IMR-90 (cell line): ENCODE measurements at regions not wholly inside any gene's neighbourhood (a gene's known extent, or its start where the extent isn't known, plus 50 kb on each side); places are given as distances from the start of the nearest gene placed in this dataset.

ENCODE experiments used
- ATAC-seq: fragments of 200-7000 bp; cut with Tn5 transposase; 2 replicates; pipeline ENCODE4 v1.9.1; 2020; ENCODE audit warnings: low read depth, mild to moderate bottlenecking, moderate library complexity
- BruUV-seq: library from RNA; stranded (reverse); fragments of 400-500 nt; replicated peaks from 2 replicates; lab custom pipeline; 2021; lab: Mats Ljungman, UMichigan
- CTCF ChIA-PET: fragments of 300-600 bp; formaldehyde crosslinking; extraction: SDS; loops from one replicate; lab custom pipeline; 2021; ENCODE audit warnings: antibody characterized with exemption; lab: Yijun Ruan, JAX
- POLR2A ChIA-PET: fragments of 300-600 bp; sonication (Branson Sonifier 250); formaldehyde crosslinking; loops from one replicate; lab custom pipeline; 2022; ENCODE audit warnings: antibody characterized with exemption; ENCODE audit not compliant: unreplicated experiment; lab: Charles Lee
- DNase-seq: peaks from one replicate; pipeline ENCODE4 v3.0.0; 2013
- H2AFZ ChIP-seq: replicated peaks from 2 replicates; pipeline ENCODE3; 2013; ENCODE audit warnings: low read length, mild to moderate bottlenecking; ENCODE audit not compliant: poor library complexity
- H2AK5ac ChIP-seq: 2 replicates; pipeline ENCODE4 v1.6.1; 2013; ENCODE audit warnings: low read depth, low read length, inconsistent platforms
- H2AK9ac ChIP-seq: replicated peaks from 2 replicates; pipeline ENCODE3; 2013; ENCODE audit warnings: mild to moderate bottlenecking, low read depth, low read length, moderate library complexity; ENCODE audit not compliant: poor library complexity
- H2BK120ac ChIP-seq: 2 replicates; pipeline ENCODE4 v1.6.1; 2013; ENCODE audit warnings: low read depth, low read length, inconsistent platforms
- H2BK15ac ChIP-seq: 3 replicates; pipeline ENCODE4 v1.6.1; 2013; ENCODE audit warnings: low read depth, low read length, inconsistent platforms
- H2BK20ac ChIP-seq: 2 replicates; pipeline ENCODE4 v1.6.1; 2013; ENCODE audit warnings: low read depth, mild to moderate bottlenecking, inconsistent platforms, low read length, moderate library complexity
- H2BK5ac ChIP-seq: 2 replicates; pipeline ENCODE4 v1.6.1; 2013; ENCODE audit warnings: mild to moderate bottlenecking, low read depth, low read length, inconsistent platforms; ENCODE audit not compliant: poor library complexity, severe bottlenecking
- H3K14ac ChIP-seq: replicated peaks from 2 replicates; pipeline ENCODE4 v1.6.1; 2013; ENCODE audit warnings: low read depth, low read length, inconsistent platforms
- H3K18ac ChIP-seq: 2 replicates; pipeline ENCODE4 v1.6.1; 2013; ENCODE audit warnings: low read depth, low read length, control low read depth
- H3K23ac ChIP-seq: 2 replicates; pipeline ENCODE4 v1.6.1; 2013; ENCODE audit warnings: low read depth, low read length, inconsistent platforms
- H3K27ac ChIP-seq: 2 replicates; pipeline ENCODE4 v1.5.1; 2013; ENCODE audit warnings: mild to moderate bottlenecking, control low read depth, low read length; ENCODE audit not compliant: insufficient read depth
- H3K27me3 ChIP-seq: 2 replicates; pipeline ENCODE4 v1.6.1; 2013; ENCODE audit warnings: low read length; ENCODE audit not compliant: control insufficient read depth, insufficient read depth
- H3K36me3 ChIP-seq: 2 replicates; pipeline ENCODE4 v1.6.1; 2013; ENCODE audit warnings: low read length, mixed read lengths; ENCODE audit not compliant: control insufficient read depth, insufficient read depth
- H3K4ac ChIP-seq: 2 replicates; pipeline ENCODE4 v1.6.1; 2013; ENCODE audit warnings: low read depth, low read length, inconsistent platforms
- H3K4me1 ChIP-seq: 2 replicates; pipeline ENCODE4 v1.6.1; 2013; ENCODE audit warnings: low read length, mixed read lengths; ENCODE audit not compliant: control insufficient read depth, insufficient read depth
- H3K4me2 ChIP-seq: 2 replicates; pipeline ENCODE4 v1.6.1; 2013; ENCODE audit warnings: low read depth, mild to moderate bottlenecking, control low read depth, low read length, moderate library complexity
- H3K4me3 ChIP-seq: 2 replicates; pipeline ENCODE4 v1.5.1; 2013; ENCODE audit warnings: low read depth, mild to moderate bottlenecking, control low read depth, low read length, moderate library complexity; ENCODE audit not compliant: insufficient read depth
- H3K56ac ChIP-seq: 2 replicates; pipeline ENCODE4 v1.6.1; 2013; ENCODE audit warnings: low read length, inconsistent platforms; ENCODE audit not compliant: insufficient read depth; ENCODE audit errors: extremely low read depth
- H3K79me1 ChIP-seq, 2 experiments: 2 replicates each; pipeline ENCODE4 v1.6.1; 2013; ENCODE audit warnings: low read length in 2 of 2, inconsistent platforms in 1 of 2, low read depth in 1 of 2
- H3K9ac ChIP-seq: 2 replicates; pipeline ENCODE4 v1.6.1; 2013; ENCODE audit warnings: low read depth, low read length, control low read depth
- H3K9me1 ChIP-seq: 2 replicates; pipeline ENCODE4 v1.6.1; 2013; ENCODE audit warnings: low read length, inconsistent platforms; ENCODE audit not compliant: insufficient read depth
- H3K9me3 ChIP-seq: 2 replicates; pipeline ENCODE4 v1.6.1; 2013; ENCODE audit warnings: low read length; ENCODE audit not compliant: control insufficient read depth, insufficient read depth
- H4K20me1 ChIP-seq: 2 replicates; pipeline ENCODE4 v1.6.1; 2013; ENCODE audit warnings: low read length, inconsistent platforms; ENCODE audit not compliant: insufficient read depth
- H4K5ac ChIP-seq: 2 replicates; pipeline ENCODE4 v1.6.1; 2013; ENCODE audit warnings: mild to moderate bottlenecking, low read depth, low read length, control low read depth
- H4K8ac ChIP-seq, 2 experiments: 2 replicates each; pipeline ENCODE4 v1.6.1; 2013; ENCODE audit warnings: low read depth in 2 of 2, low read length in 2 of 2, control low read depth in 1 of 2, inconsistent platforms in 1 of 2
- H4K91ac ChIP-seq: 2 replicates; pipeline ENCODE4 v1.6.1; 2013; ENCODE audit warnings: low read depth, low read length, inconsistent platforms; ENCODE audit not compliant: insufficient read depth
- BHLHE40 ChIP-seq: fragments of 150-350 bp; IDR thresholded peaks from 2 replicates; pipeline ENCODE4 v1.6.1; 2016; ENCODE audit warnings: mild to moderate bottlenecking, low read depth, low read length
- CEBPB ChIP-seq: IDR thresholded peaks from 2 replicates; pipeline ENCODE4 v1.6.1; 2012; ENCODE audit warnings: low read depth, low read length, improper control_type of control experiment
- CHD1 ChIP-seq: IDR thresholded peaks from 2 replicates; pipeline ENCODE4 v1.6.1; 2012; ENCODE audit warnings: low read depth, low read length, improper control_type of control experiment
- CTCF ChIP-seq: conservative IDR thresholded peaks from 2 replicates; pipeline ENCODE4 v1.5.1; 2012; ENCODE audit warnings: mild to moderate bottlenecking, low read depth, low read length, improper control_type of control experiment
- ELK1 ChIP-seq: fragments of 150-350 bp; IDR thresholded peaks from 2 replicates; pipeline ENCODE4 v1.6.1; 2016; ENCODE audit warnings: low read depth, mild to moderate bottlenecking, low read length, moderate library complexity, borderline replicate concordance
- FOS ChIP-seq: fragments of 150-350 bp; IDR thresholded peaks from 2 replicates; pipeline ENCODE4 v1.6.1; 2016; ENCODE audit warnings: low read depth, low read length
- MAFK ChIP-seq: IDR thresholded peaks from 2 replicates; pipeline ENCODE4 v1.6.1; 2012; ENCODE audit warnings: low read depth, low read length, improper control_type of control experiment
- MAZ ChIP-seq: IDR thresholded peaks from 2 replicates; pipeline ENCODE4 v1.6.1; 2012; ENCODE audit warnings: low read depth, mild to moderate bottlenecking, low read length, improper control_type of control experiment, moderate library complexity, borderline replicate concordance
- MXI1 ChIP-seq: IDR thresholded peaks from 2 replicates; pipeline ENCODE4 v1.6.1; 2012; ENCODE audit warnings: low read depth, mild to moderate bottlenecking, low read length, moderate library complexity, borderline replicate concordance
- NFE2L2 ChIP-seq: fragments of 150-350 bp; IDR thresholded peaks from 2 replicates; pipeline ENCODE4 v1.6.1; 2016; ENCODE audit warnings: low read depth, mild to moderate bottlenecking, low read length
- POLR2A ChIP-seq: IDR thresholded peaks from 2 replicates; pipeline ENCODE4 v1.6.1; 2012; ENCODE audit warnings: mild to moderate bottlenecking, low read depth, low read length
- RAD21 ChIP-seq: IDR thresholded peaks from 2 replicates; pipeline ENCODE4 v1.6.1; 2012; ENCODE audit warnings: low read length, improper control_type of control experiment
- RCOR1 ChIP-seq: IDR thresholded peaks from 2 replicates; pipeline ENCODE4 v1.6.1; 2012; ENCODE audit warnings: mild to moderate bottlenecking, low read length, improper control_type of control experiment; ENCODE audit not compliant: insufficient replicate concordance
- RFX5 ChIP-seq: IDR thresholded peaks from 2 replicates; pipeline ENCODE4 v1.8.0; 2012; ENCODE audit warnings: low read depth, mild to moderate bottlenecking, low read length, moderate library complexity
- SMC3 ChIP-seq: fragments of 150-350 bp; IDR thresholded peaks from 2 replicates; pipeline ENCODE4 v1.6.1; 2016; ENCODE audit warnings: low read depth, mild to moderate bottlenecking, antibody characterized with exemption, low read length, moderate library complexity
- USF2 ChIP-seq: fragments of 150-350 bp; IDR thresholded peaks from 2 replicates; pipeline ENCODE4 v1.6.1; 2017; ENCODE audit warnings: mild to moderate bottlenecking, antibody characterized with exemption, low read length, low read depth
- WGBS, 2 experiments: methylation state at CpG; one replicate each; pipeline versions ENCODE4 v1.1.5 to v1.1.7; 2013; ENCODE audit warnings: missing lambda C conversion rate in 2 of 2; ENCODE audit not compliant: insufficient read length in 1 of 2; ENCODE audit errors: extremely low coverage in 2 of 2; 5-methylcytosine and 5-hydroxymethylcytosine counted together
- dilution Hi-C: fragments of 300-500 bp; cut with HindIII; formaldehyde crosslinking; loops from one replicate; pipeline ENCODE4 v1.14.3; 2018; ENCODE audit warnings: low sequenced_read_pairs; ENCODE audit not compliant: unreplicated experiment
- in situ Hi-C: fragments of 300-500 bp; cut with MboI; formaldehyde crosslinking; loops from 3 replicates; pipeline ENCODE4 v1.14.3; 2019; ENCODE audit warnings: low sequenced_read_pairs, inconsistent platforms, mixed read lengths
- intact Hi-C: fragments of 100-400 bp; cut with micrococcal nuclease; formaldehyde crosslinking; loops from 2 replicates; pipeline ENCODE4 v1.10.0; 2022

- H3K23ac ChIP-seq, result no peak overlapping the region
- no peaks in the 10 kb centered on the region for H3K79me1 ChIP-seq
- H3K4me3 ChIP-seq, result no peak overlapping the region
- H3K36me3 ChIP-seq, result no peaks in the 10 kb centered on the region
- H2AK5ac ChIP-seq, result no peak overlapping the region
- H3K4ac ChIP-seq, result no peak overlapping the region
- no peak overlapping the region for H3K14ac ChIP-seq
- dilution Hi-C loops (no loop called here), in situ Hi-C loops (no loop called here), intact Hi-C loops (no loop called here)
- H4K20me1 ChIP-seq, result no peaks in the 10 kb centered on the region
- H2AK9ac ChIP-seq, result no peak overlapping the region
- TF ChIP-seq CTCF (no peak), RCOR1 (no peak), MXI1 (no peak), POLR2A (no peak), BHLHE40 (no peak), CHD1 (no peak), RFX5 (no peak), MAZ (no peak), USF2 (no peak), NFE2L2 (no peak), RAD21 (no peak), MAFK (no peak), CEBPB (no peak), SMC3 (no peak), FOS (no peak), ELK1 (no peak)
- no peak overlapping the region for H4K8ac ChIP-seq
- no peak overlapping the region for H2BK20ac ChIP-seq
- no peak for ATAC-seq
- peaks cover 41% of the 10 kb centered on the region for H3K9me3 ChIP-seq
- H3K4me2 ChIP-seq, result no peak overlapping the region
- H3K9ac ChIP-seq, result no peak overlapping the region
- H4K5ac ChIP-seq, result no peak overlapping the region
- H3K27ac ChIP-seq, result no peak overlapping the region
- H2AFZ ChIP-seq, result no peak overlapping the region
- H2BK5ac ChIP-seq, result no peak overlapping the region
- ChIA-PET POLR2A (no interaction called here), CTCF (no interaction called here)
- no peak for DNase-seq
- H2BK15ac ChIP-seq, result no peak overlapping the region
- H3K4me1 ChIP-seq, result no peaks in the 10 kb centered on the region
- BruUV-seq, result no TSS peak
- no peaks in the 10 kb centered on the region for H3K27me3 ChIP-seq
- H3K9me1 ChIP-seq, result no peaks in the 10 kb centered on the region
- 100% methylated on average over 1 of the region's 3 CpGs; no CpG with 5 or more reads in 1 of the 2 experiments for WGBS, 2 experiments
- no peak overlapping the region for H4K91ac ChIP-seq
- no peak overlapping the region for H3K18ac ChIP-seq
- no peak overlapping the region for H3K56ac ChIP-seq
- no peak overlapping the region for H2BK120ac ChIP-seq
These were observed 231.8 kb downstream of the WDR11 start for GRCh38 chr10:121082984-121083383.
